CD14-positive monocyte (primary cell): ENCODE measurements at regions not wholly inside any gene's neighbourhood (a gene's known extent, or its start where the extent isn't known, plus 50 kb on each side); places are given as distances from the start of the nearest gene placed in this dataset.

Source experiments
- DNase-seq, 3 donors: peaks; one replicate each; pipeline ENCODE4 v3.0.0-alpha.2; 2011 to 2022
- H2AFZ ChIP-seq: 2 replicates; pipeline ENCODE4 v1.6.0; 2012; ENCODE audit warnings: mild to moderate bottlenecking, low read depth, low read length, inconsistent platforms; ENCODE audit not compliant: insufficient read depth, poor library complexity, severe bottlenecking
- H3K27ac ChIP-seq, 2 donors: 1 replicate in 1 of 2; 2 replicates in 1 of 2; pipeline ENCODE4 v1.5.1; 2012 to 2013; ENCODE audit warnings: low read length in 2 of 2, control low read depth in 1 of 2, inconsistent platforms in 1 of 2, low read depth in 1 of 2, mild to moderate bottlenecking in 1 of 2
- H3K27me3 ChIP-seq, 2 donors: one replicate each; pipeline versions ENCODE4 v1.6.0 to v1.6.1; 2011 to 2013; ENCODE audit warnings: low read length in 2 of 2; ENCODE audit not compliant: control insufficient read depth in 2 of 2, insufficient read depth in 2 of 2
- H3K36me3 ChIP-seq, 2 donors: replicated peaks in 1 of 2; 1 replicate in 1 of 2; 2 replicates in 1 of 2; pipeline versions ENCODE4 v1.5.1 to v1.6.1; 2012 to 2013; ENCODE audit warnings: low read length in 2 of 2, control low read depth in 1 of 2, inconsistent platforms in 1 of 2, mild to moderate bottlenecking in 1 of 2; ENCODE audit not compliant: insufficient read depth in 2 of 2, control insufficient read depth in 1 of 2
- H3K4me1 ChIP-seq, 2 donors: 1 replicate in 1 of 2; 2 replicates in 1 of 2; pipeline versions ENCODE4 v1.5.1 to v1.6.1; 2012 to 2013; ENCODE audit warnings: low read length in 2 of 2, control low read depth in 1 of 2, inconsistent platforms in 1 of 2, mild to moderate bottlenecking in 1 of 2, moderate library complexity in 1 of 2; ENCODE audit not compliant: insufficient read depth in 2 of 2, control insufficient read depth in 1 of 2
- H3K4me2 ChIP-seq: replicated peaks from 2 replicates; pipeline ENCODE3; 2012; ENCODE audit warnings: low read length, moderate library complexity, mild to moderate bottlenecking; ENCODE audit not compliant: poor library complexity, severe bottlenecking; ENCODE audit errors: extremely low read depth
- H3K4me3 ChIP-seq, 3 experiments: fragments of 200-600 bp in 1 of 3; sonication (generic) in 1 of 3; replicated peaks in 1 of 3; 1 replicate in 2 of 3; 2 replicates in 1 of 3; pipeline ENCODE4 v1.5.1; 2011 to 2013; ENCODE audit warnings: low read length in 3 of 3, mild to moderate bottlenecking in 3 of 3, control low read depth in 2 of 3, low read depth in 2 of 3, inconsistent platforms in 1 of 3, moderate library complexity in 1 of 3
- H3K79me2 ChIP-seq: 2 replicates; pipeline ENCODE4 v1.6.0; 2012; ENCODE audit warnings: mild to moderate bottlenecking, control low read depth, inconsistent platforms, low read length, moderate library complexity; ENCODE audit not compliant: insufficient read depth
- H3K9ac ChIP-seq: 2 replicates; pipeline ENCODE4 v1.6.0; 2017; ENCODE audit warnings: low read length, mild to moderate bottlenecking; ENCODE audit not compliant: insufficient read depth, poor library complexity, severe bottlenecking
- H3K9me3 ChIP-seq, 2 donors: replicated peaks in 1 of 2; 1 replicate in 1 of 2; 2 replicates in 1 of 2; pipeline versions ENCODE4 v1.5.1 to v1.6.1; 2012 to 2013; ENCODE audit warnings: low read length in 2 of 2, control low read depth in 1 of 2; ENCODE audit not compliant: control insufficient read depth in 1 of 2, insufficient read depth in 1 of 2
- H4K20me1 ChIP-seq: 2 replicates; pipeline ENCODE4 v1.6.0; 2012; ENCODE audit warnings: mild to moderate bottlenecking, low read length, control low read depth, moderate library complexity; ENCODE audit not compliant: insufficient read depth
- H3K27ac Mint-ChIP-seq, 7 donors: one replicate each; pipeline ENCODE4 v1.8.0; 2020; ENCODE audit warnings: mild to moderate bottlenecking in 7 of 7, mixed read lengths in 7 of 7, moderate library complexity in 6 of 7, inconsistent platforms in 2 of 7
- H3K27me3 Mint-ChIP-seq, 3 donors: one replicate each; pipeline ENCODE4 v1.8.0; 2021 to 2022; ENCODE audit warnings: low read depth in 3 of 3, mild to moderate bottlenecking in 3 of 3, mixed read lengths in 3 of 3, moderate library complexity in 3 of 3, inconsistent platforms in 1 of 3
- H3K36me3 Mint-ChIP-seq, 2 donors: one replicate each; pipeline ENCODE4 v1.8.0; 2020; ENCODE audit warnings: mixed read lengths in 2 of 2, inconsistent platforms in 1 of 2, mild to moderate bottlenecking in 1 of 2
- H3K4me1 Mint-ChIP-seq: one replicate; pipeline ENCODE4 v1.8.0; 2020; ENCODE audit warnings: mild to moderate bottlenecking, mixed read lengths
- H3K4me3 Mint-ChIP-seq, 2 donors: one replicate each; pipeline ENCODE4 v1.8.0; 2020; ENCODE audit warnings: mild to moderate bottlenecking in 2 of 2, mixed read lengths in 2 of 2, moderate library complexity in 1 of 2
- H3K9me3 Mint-ChIP-seq, 7 donors: one replicate each; pipeline ENCODE4 v1.8.0; 2020 to 2022; ENCODE audit warnings: mixed read lengths in 7 of 7, mild to moderate bottlenecking in 6 of 7, moderate library complexity in 6 of 7, inconsistent platforms in 2 of 7
- CTCF ChIP-seq: fragments of 200-600 bp; IDR thresholded peaks from one replicate; pipeline ENCODE4 v1.8.0; 2022; ENCODE audit warnings: antibody characterized with exemption, mild to moderate bottlenecking
- WGBS: methylation state at CpG from one replicate; pipeline ENCODE4 v1.1.5; 2013; ENCODE audit warnings: missing lambda C conversion rate; ENCODE audit not compliant: insufficient coverage; 5-methylcytosine and 5-hydroxymethylcytosine counted together
- intact Hi-C, 2 donors: fragments of 100-400 bp; cut with micrococcal nuclease; formaldehyde crosslinking; loops; one replicate each; pipeline versions ENCODE4 v1.15.0 to v1.15.1; 2023

- Histone ChIP-seq H3K4me2 (no peak overlapping the region), H2AFZ (no peak overlapping the region), H3K79me2 (no peaks in the 10 kb centered on the region), H3K9ac (no peak overlapping the region), H3K27me3 (no peaks in the 10 kb centered on the region), H3K4me1 (no peaks in the 10 kb centered on the region), H3K27ac (no peak overlapping the region), H4K20me1 (no peaks in the 10 kb centered on the region), H3K36me3 (no peaks in the 10 kb centered on the region), H3K4me3 (no peak overlapping the region), H3K9me3 (peaks cover 15 to 16% of the 10 kb centered on the region in 2 donors)
- Mint-ChIP-seq H3K27ac (no peak overlapping the region), H3K4me3 (no peak overlapping the region), H3K4me1 (no peaks in the 10 kb centered on the region), H3K36me3 (no peaks in the 10 kb centered on the region), H3K9me3 (peaks cover 9 to 19% (median 12%) of the 10 kb centered on the region in 7 donors), H3K27me3 (no peaks in the 10 kb centered on the region)
- WGBS = no CpG with 5 or more reads among the region's 1 CpG
- intact Hi-C loops = no loop called here
- DNase-seq = no peak
- TF ChIP-seq CTCF = no peak
These were observed 657.9 kb downstream of the TLR4 start for GRCh38 chr9:118362123-118362522.

GRCh38 chr9:118362596-118362995, 658.4 kb downstream of the TLR4 start:
- no peak overlapping the region for H3K4me2 ChIP-seq
- H2AFZ ChIP-seq = no peak overlapping the region
- no peaks in the 10 kb centered on the region for H3K36me3 ChIP-seq
- no peak overlapping the region for H3K9ac ChIP-seq
- intact Hi-C loops = no loop called here
- no peak overlapping the region for H3K4me3 Mint-ChIP-seq
- H3K4me1 Mint-ChIP-seq = no peaks in the 10 kb centered on the region
- H3K36me3 Mint-ChIP-seq = no peaks in the 10 kb centered on the region
- no peaks in the 10 kb centered on the region for H3K79me2 ChIP-seq
- peaks cover 15 to 16% of the 10 kb centered on the region in 2 donors for H3K9me3 ChIP-seq
- no peak overlapping the region for H3K27ac ChIP-seq
- no peaks in the 10 kb centered on the region for H3K27me3 ChIP-seq
- no peaks in the 10 kb centered on the region for H3K27me3 Mint-ChIP-seq
- H3K9me3 Mint-ChIP-seq = peaks cover 9 to 19% (median 12%) of the 10 kb centered on the region in 7 donors
- no peak for TF ChIP-seq CTCF
- no peak for DNase-seq
- no CpG with 5 or more reads among the region's 3 CpGs for WGBS
- H3K4me1 ChIP-seq = no peaks in the 10 kb centered on the region
- no peak overlapping the region for H3K27ac Mint-ChIP-seq
- H3K4me3 ChIP-seq = no peak overlapping the region
- no peaks in the 10 kb centered on the region for H4K20me1 ChIP-seq
